ENCODE measurements at regions not wholly inside any gene's neighbourhood (a gene's known extent, or its start where the extent isn't known, plus 50 kb on each side); places are given as distances from the start of the nearest gene placed in this dataset.

DNA sequence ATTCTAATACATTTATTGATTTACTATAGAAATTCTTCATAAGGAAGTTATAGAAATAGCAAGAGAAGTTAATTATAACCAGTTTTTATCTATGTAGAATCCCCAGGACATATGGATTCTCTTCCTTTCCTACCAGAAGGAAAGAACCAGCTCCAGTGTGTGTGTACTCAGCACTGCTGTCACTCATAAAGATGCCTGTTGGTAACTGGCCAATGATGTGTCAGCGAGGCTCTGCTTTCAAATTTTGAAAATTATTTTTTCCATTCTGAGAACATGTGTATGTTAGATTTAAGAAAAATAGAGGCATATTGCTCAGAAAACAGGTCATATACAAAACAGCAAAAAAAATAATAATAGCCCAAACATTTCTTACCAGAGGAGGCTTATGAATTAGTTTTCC, 814.8 kb upstream of the IGFBP7 start:
- TF ChIP-seq CTCF (IDR thresholded peaks at IDR 0.05; ENCODE audit: low read depth, low read length), result no peak
- no peak overlapping the region for H3K4me3 ChIP-seq (ENCODE audit: low read depth, low read length)

DNA sequence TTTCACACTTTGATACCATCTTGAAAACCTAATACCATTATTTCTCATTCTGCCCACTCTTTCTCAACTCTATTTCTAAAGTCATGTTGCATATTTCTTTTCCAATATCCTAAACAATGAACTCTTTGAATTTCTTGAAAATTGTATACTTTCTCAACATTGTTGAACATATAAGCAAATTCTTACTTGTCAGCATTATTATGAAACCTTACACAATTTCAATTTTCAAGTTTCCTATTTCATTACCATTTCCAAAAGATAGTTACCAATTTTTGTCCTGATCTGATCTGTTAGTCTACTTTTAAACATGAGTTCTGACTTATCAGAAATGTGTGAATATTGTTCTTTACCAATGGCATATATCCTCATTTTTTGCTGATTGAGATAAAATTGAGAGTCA, 806.3 kb upstream of the IGFBP7 start:
- no peak overlapping the region for H3K4me3 ChIP-seq (ENCODE audit: low read depth, low read length)
- no peak for TF ChIP-seq CTCF (IDR thresholded peaks at IDR 0.05; ENCODE audit: low read depth, low read length)

- no peak overlapping the region for H3K4me3 ChIP-seq (ENCODE audit: low read depth, low read length)
- no peak for TF ChIP-seq CTCF (IDR thresholded peaks at IDR 0.05; ENCODE audit: low read depth, low read length)
Observed at GRCh38 chr4:57911203-57911602, 801.0 kb upstream of the IGFBP7 start.

GRCh38 chr4:57910151-57910550, 800.0 kb upstream of the IGFBP7 start:
- TF ChIP-seq CTCF (IDR thresholded peaks at IDR 0.05; ENCODE audit: low read depth, low read length), result no peak
- no peak overlapping the region for H3K4me3 ChIP-seq (ENCODE audit: low read depth, low read length)

- TF ChIP-seq CTCF (IDR thresholded peaks at IDR 0.05; ENCODE audit: low read depth, low read length), result no peak
- no peak overlapping the region for H3K4me3 ChIP-seq (ENCODE audit: low read depth, low read length)
Observed at GRCh38 chr4:57905965-57906364, 795.8 kb upstream of the IGFBP7 start.

DNA sequence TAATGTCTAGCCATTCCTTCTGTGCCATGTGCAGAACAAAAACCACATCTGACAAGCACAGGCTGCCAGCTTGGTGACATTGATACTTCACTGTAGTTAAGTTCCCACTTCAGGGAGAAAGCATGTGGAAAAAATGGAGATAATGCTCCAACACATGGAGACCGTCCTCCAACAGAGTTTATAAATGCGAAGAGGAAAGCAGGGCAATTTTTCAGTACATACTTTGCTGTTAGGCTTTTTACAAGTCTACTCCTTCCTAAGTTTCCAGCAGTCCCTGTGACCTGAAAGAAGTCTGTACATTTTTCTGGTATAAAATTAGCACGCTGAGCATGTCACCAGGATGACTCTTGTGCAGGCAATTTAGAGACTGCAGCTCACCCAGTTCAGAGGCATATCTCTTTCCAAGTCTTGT, 766.9 kb upstream of the IGFBP7 start:
- no peak for TF ChIP-seq CTCF (IDR thresholded peaks at IDR 0.05; ENCODE audit: low read depth, low read length)
- H3K4me3 ChIP-seq (ENCODE audit: low read depth, low read length), result no peak overlapping the region

DNA sequence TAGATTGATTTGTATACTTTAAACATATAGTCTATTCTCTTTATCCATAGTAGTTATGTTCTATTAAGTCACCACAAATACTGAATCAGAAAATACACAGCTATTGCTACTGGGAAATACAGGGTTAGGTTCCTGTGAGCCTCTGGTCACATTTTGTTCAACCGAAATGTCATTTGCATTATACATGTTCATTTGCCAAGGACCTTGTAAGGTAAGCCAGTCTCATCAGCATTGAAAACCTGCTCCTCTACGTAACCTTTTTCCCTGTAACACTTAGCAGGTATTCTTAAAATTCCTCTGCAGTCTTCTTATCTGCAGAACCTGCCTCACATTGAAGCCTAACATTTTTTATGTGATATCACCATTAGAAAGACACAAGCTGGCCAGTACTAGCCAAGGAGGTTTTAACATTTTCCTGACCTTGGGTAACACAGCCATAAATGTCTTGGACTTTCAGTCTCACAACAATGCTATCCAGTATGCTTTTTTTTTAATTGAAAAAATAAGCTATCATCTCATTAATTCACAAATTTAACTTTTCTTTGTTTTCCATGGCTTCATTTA, 765.7 kb upstream of the IGFBP7 start:
- H3K4me3 ChIP-seq (ENCODE audit: low read depth, low read length), result no peak overlapping the region
- no peak for TF ChIP-seq CTCF (IDR thresholded peaks at IDR 0.05; ENCODE audit: low read depth, low read length)

All from WI38 (cell line).